Fibroblast of mammary gland (primary cell): ENCODE measurements at regions not wholly inside any gene's neighbourhood (a gene's known extent, or its start where the extent isn't known, plus 50 kb on each side); places are given as distances from the start of the nearest gene placed in this dataset.

Experiments used
- DNase-seq: peaks from one replicate; pipeline ENCODE4 v3.0.0-alpha.2; 2010; ENCODE audit warnings: low read depth
- H3K4me3 ChIP-seq: 2 replicates; pipeline ENCODE4 v1.5.1; 2011; ENCODE audit warnings: low read depth, mild to moderate bottlenecking, low read length, moderate library complexity; ENCODE audit not compliant: control insufficient read depth
- CTCF ChIP-seq: conservative IDR thresholded peaks from 2 replicates; pipeline ENCODE4 v1.5.1; 2011; ENCODE audit warnings: low read depth, low read length, inconsistent platforms; ENCODE audit not compliant: control insufficient read depth, insufficient read depth

GRCh38 chr20:48313324-48313723, 514.5 kb downstream of the PREX1 start:
- DNase-seq, result peak; percentile 17
- H3K4me3 ChIP-seq, result no peak overlapping the region
- no peak for TF ChIP-seq CTCF

GRCh38 chr20:48311956-48312355, 515.8 kb downstream of the PREX1 start:
- TF ChIP-seq CTCF, result no peak
- DNase-seq, result no peak
- no peak overlapping the region for H3K4me3 ChIP-seq

GRCh38 chr20:48310305-48310704, 517.5 kb downstream of the PREX1 start:
- H3K4me3 ChIP-seq, result no peak overlapping the region
- no peak for TF ChIP-seq CTCF
- DNase-seq, result no peak

GRCh38 chr20:48309293-48309692, 518.5 kb downstream of the PREX1 start:
- no peak overlapping the region for H3K4me3 ChIP-seq
- TF ChIP-seq CTCF, result no peak
- no peak for DNase-seq

- no peak overlapping the region for H3K4me3 ChIP-seq
- TF ChIP-seq CTCF, result no peak
- no peak for DNase-seq
Measured at GRCh38 chr20:48308882-48309281, 518.9 kb downstream of the PREX1 start.

- no peak for TF ChIP-seq CTCF
- no peak for DNase-seq
- no peak overlapping the region for H3K4me3 ChIP-seq
Measured at GRCh38 chr20:48308232-48308781, 519.5 kb downstream of the PREX1 start.

GRCh38 chr20:48307277-48307676, 520.5 kb downstream of the PREX1 start:
- TF ChIP-seq CTCF, result no peak
- H3K4me3 ChIP-seq, result no peak overlapping the region
- DNase-seq, result no peak
